PFSK-1 (cell line): ENCODE measurements at regions not wholly inside any gene's neighbourhood (a gene's known extent, or its start where the extent isn't known, plus 50 kb on each side); places are given as distances from the start of the nearest gene placed in this dataset.

Experiments used
- FOXP2 ChIP-seq: optimal IDR thresholded peaks from 2 replicates; pipeline ENCODE3; 2011; ENCODE audit warnings: borderline replicate concordance, control low read depth, inconsistent platforms; ENCODE audit not compliant: insufficient read depth; ENCODE audit errors: extremely low read length, extremely low read depth
- POLR2AphosphoS5 ChIP-seq: IDR thresholded peaks from 2 replicates; pipeline ENCODE4 v1.6.1; 2012; ENCODE audit warnings: low read depth, mild to moderate bottlenecking, control low read depth, low read length, moderate library complexity
- SIN3A ChIP-seq: IDR thresholded peaks from 2 replicates; pipeline ENCODE4 v1.6.1; 2012; ENCODE audit warnings: mild to moderate bottlenecking, low read length, moderate library complexity, borderline replicate concordance; ENCODE audit not compliant: insufficient read depth
- TAF1 ChIP-seq: IDR thresholded peaks from 2 replicates; pipeline ENCODE4 v1.6.1; 2012; ENCODE audit warnings: low read length, control low read depth, borderline replicate concordance; ENCODE audit not compliant: insufficient read depth
- TF ChIP-seq, protein P1 (sequence below), 2 experiments: IDR thresholded peaks; 2 replicates each; pipeline versions ENCODE4 v1.6.1 to v1.8.0; 2011 to 2012; ENCODE audit warnings: low read depth in 2 of 2, low read length in 2 of 2, control low read depth in 1 of 2, inconsistent platforms in 1 of 2, mild to moderate bottlenecking in 1 of 2, moderate library complexity in 1 of 2; ENCODE audit not compliant: insufficient read depth in 1 of 2

DNA sequence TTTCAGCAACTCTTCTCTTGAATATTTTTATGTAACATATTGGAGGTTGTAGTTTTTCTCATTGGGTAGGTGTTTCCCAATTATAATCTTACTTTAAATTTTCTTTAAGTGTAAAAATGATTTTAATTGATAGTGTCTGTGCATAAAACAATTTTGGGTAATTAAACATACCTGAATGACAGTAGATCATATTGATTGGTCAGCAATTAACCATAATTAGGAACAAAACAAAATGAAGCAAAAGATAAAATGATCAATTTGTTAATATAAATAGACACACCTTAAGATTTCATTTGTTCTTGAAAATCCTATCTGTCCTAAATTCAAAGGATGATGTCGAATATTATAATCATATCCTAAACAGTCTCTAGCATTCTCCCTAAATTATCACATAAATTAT, 468.3 kb downstream of the PDZRN4 start:
- no peak for TF ChIP-seq SIN3A
- TF ChIP-seq, protein P1, sequence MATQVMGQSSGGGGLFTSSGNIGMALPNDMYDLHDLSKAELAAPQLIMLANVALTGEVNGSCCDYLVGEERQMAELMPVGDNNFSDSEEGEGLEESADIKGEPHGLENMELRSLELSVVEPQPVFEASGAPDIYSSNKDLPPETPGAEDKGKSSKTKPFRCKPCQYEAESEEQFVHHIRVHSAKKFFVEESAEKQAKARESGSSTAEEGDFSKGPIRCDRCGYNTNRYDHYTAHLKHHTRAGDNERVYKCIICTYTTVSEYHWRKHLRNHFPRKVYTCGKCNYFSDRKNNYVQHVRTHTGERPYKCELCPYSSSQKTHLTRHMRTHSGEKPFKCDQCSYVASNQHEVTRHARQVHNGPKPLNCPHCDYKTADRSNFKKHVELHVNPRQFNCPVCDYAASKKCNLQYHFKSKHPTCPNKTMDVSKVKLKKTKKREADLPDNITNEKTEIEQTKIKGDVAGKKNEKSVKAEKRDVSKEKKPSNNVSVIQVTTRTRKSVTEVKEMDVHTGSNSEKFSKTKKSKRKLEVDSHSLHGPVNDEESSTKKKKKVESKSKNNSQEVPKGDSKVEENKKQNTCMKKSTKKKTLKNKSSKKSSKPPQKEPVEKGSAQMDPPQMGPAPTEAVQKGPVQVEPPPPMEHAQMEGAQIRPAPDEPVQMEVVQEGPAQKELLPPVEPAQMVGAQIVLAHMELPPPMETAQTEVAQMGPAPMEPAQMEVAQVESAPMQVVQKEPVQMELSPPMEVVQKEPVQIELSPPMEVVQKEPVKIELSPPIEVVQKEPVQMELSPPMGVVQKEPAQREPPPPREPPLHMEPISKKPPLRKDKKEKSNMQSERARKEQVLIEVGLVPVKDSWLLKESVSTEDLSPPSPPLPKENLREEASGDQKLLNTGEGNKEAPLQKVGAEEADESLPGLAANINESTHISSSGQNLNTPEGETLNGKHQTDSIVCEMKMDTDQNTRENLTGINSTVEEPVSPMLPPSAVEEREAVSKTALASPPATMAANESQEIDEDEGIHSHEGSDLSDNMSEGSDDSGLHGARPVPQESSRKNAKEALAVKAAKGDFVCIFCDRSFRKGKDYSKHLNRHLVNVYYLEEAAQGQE (IDR thresholded peaks at IDR 0.05; ENCODE audit: insufficient read depth in 1 of 2, low read depth in 2 of 2, low read length in 2 of 2): no peak
- TF ChIP-seq FOXP2: no peak
- TF ChIP-seq TAF1: no peak
- TF ChIP-seq POLR2AphosphoS5: no peak

DNA sequence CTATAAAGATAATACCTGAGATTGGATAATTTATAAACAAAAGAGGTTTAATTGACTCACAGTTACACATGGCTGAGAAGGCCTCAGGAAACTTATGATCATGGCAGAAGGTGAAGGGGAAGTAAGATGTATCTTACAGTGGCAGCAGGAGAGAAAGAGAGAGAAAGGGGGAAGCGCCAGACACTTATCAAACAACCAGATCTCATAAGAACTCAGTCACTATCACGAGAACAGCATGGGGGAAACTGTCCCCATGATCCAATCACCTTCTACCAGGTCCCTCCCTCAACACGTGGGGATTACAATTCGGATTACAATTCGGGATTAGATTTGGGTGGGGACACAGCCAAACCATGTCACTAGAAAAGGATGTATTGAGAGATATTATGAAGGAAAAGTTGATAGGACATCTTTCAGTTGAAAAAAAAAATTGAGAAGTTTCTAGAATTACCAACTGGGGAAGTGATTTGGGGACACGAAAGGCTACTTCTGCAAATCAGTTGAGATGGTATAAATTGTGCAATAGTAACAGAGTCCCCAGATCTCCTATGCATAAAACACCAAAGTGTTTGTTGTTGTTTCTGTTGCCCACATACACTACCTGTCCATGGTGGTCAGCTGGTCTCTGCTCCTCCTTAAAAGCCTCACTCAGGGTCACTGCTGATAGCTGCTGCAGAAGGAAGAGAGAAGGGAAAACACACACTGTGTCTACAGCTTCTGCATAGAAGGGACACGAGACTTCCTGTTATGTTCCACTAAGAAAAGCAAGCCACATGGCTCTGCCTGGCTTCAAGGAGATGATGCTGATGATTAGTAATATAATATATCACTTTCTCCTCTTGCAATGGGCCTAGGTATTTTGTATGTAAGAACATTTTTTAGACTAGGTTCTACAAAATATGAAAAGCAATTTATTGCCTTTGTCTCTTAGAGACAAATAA, 465.5 kb downstream of the PDZRN4 start:
- TF ChIP-seq, protein P1 (IDR thresholded peaks at IDR 0.05; ENCODE audit: insufficient read depth in 1 of 2, low read depth in 2 of 2, low read length in 2 of 2): no peak
- TF ChIP-seq TAF1: no peak
- TF ChIP-seq SIN3A: no peak
- TF ChIP-seq POLR2AphosphoS5: no peak
- TF ChIP-seq FOXP2: no peak

DNA sequence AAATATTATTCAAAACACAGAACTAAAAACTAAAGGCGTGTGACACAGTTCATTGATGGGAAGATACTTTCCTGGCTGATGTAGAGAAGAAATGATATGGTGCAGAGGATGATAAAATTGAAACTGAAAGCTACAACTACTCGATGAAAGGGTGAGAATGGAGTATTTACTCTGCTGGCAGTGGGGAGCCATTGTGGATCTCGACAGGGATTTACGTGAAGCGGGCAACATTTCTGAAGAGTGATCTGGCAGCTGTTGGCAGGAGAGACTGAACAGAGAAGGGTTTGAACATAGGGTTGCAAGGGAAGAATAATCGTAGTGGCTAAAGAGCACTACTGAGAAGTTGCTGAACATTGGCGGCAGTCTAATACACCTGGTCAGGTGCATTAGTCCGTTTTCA, 464.9 kb downstream of the PDZRN4 start:
- TF ChIP-seq POLR2AphosphoS5 (no peak), SIN3A (no peak)
- TF ChIP-seq, protein P1 (IDR thresholded peaks at IDR 0.05; ENCODE audit: insufficient read depth in 1 of 2, low read depth in 2 of 2, low read length in 2 of 2): no peak

DNA sequence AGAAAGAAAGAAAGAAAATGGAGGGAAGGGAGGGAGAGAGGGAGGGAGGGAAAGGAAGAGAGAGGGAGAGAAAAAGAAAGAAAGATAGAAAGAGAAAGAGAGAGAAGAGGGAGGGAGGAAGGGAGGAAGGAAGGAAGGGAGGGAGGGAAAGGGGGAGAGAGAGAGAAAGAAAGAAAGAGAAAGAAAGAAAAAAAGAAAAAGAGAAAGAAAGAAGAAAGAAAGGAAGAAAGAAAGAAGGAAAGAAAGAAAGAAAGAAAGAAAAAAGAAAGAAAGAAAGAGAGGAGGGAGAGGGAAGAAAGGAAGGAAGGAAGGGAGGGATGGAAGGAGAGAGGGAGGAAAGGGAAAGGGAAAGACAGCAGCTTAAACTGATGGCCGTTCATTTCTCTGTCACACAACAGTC, 457.5 kb downstream of the PDZRN4 start:
- TF ChIP-seq FOXP2: no peak
- no peak for TF ChIP-seq SIN3A
- TF ChIP-seq POLR2AphosphoS5: no peak
- no peak for TF ChIP-seq TAF1
- TF ChIP-seq, protein P1 (IDR thresholded peaks at IDR 0.05; ENCODE audit: insufficient read depth in 1 of 2, low read depth in 2 of 2, low read length in 2 of 2): no peak

DNA sequence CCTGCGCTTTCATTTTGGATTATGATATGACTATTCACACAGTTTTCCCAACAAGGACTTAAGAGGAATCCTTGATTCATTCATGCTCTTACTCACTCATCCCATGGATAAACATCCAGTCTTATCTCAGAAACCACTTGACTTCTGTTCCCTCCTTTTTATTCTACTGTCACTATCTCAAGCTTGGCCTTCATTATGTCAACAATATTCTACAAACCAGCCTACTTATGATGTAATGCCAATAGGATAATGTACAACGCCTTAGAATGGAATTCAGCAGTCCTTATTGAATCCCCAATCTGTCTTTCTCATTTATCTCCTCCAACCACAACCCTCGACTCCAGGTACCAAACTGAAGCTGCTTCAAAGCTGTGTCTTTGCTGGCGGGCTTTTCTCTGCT, 448.5 kb downstream of the PDZRN4 start:
- TF ChIP-seq SIN3A (no peak), TAF1 (no peak), FOXP2 (no peak), POLR2AphosphoS5 (no peak)
- TF ChIP-seq, protein P1 (IDR thresholded peaks at IDR 0.05; ENCODE audit: insufficient read depth in 1 of 2, low read depth in 2 of 2, low read length in 2 of 2): no peak
